Sigmoid colon (tissue), 4 donors: ENCODE measurements at regions not wholly inside any gene's neighbourhood (a gene's known extent, or its start where the extent isn't known, plus 50 kb on each side); places are given as distances from the start of the nearest gene placed in this dataset.

Source experiments
- CTCF ChIP-seq, 4 experiments: fragments of 450-650 bp in 3 of 4; fragments of 200-600 bp in 1 of 4; IDR thresholded peaks; one replicate each; pipeline ENCODE4 v1.5.1; 2016 to 2019; ENCODE audit warnings: antibody characterized with exemption in 4 of 4, mild to moderate bottlenecking in 3 of 4, moderate library complexity in 2 of 4
- EP300 ChIP-seq, 4 donors: sonication (generic); formaldehyde crosslinking; IDR thresholded peaks; one replicate each; pipeline ENCODE4 v1.6.1; 2017; ENCODE audit warnings: antibody characterized with exemption in 4 of 4
- POLR2A ChIP-seq, 2 donors: fragments of 450-650 bp; IDR thresholded peaks; one replicate each; pipeline ENCODE4 v1.6.1; 2016; ENCODE audit warnings: antibody characterized with exemption in 2 of 2, mild to moderate bottlenecking in 2 of 2, moderate library complexity in 2 of 2
- POLR2AphosphoS5 ChIP-seq, 4 donors: sonication (generic); formaldehyde crosslinking; IDR thresholded peaks; one replicate each; pipeline ENCODE4 v1.6.1; 2017; ENCODE audit warnings: antibody characterized with exemption in 4 of 4

DNA sequence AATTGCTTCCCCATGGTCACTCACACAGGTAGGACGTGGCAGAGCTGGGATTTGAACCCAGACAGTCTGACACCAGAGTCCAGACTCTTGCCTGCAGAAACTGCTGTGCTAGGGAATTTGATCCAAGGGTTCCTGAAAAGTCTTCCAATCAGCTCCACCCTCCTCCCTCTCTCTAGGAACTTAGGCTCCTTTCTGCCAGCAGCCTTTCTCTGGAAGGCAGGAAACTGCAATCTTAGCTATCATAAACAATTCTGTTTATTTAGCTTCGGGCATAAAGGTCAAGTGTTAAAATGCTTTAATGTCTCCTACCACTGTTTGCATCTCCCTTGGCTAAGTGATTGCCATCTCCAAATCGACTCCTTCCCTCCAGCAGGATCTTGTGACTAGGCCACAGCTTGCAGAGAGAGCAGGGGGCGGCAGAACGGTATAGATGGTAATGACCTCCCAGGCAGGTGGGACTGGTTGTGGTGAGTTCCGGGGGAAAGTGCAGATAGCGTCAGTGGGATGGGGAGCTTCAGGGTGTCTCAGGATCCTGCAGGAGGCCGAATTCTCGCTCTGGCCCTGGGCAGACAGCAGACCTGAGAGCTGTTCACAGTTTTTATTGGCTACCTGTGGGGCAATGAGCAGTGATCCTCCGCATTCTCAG is 882.4 kb upstream of the EEF2KMT start:
- TF ChIP-seq CTCF (IDR thresholded peaks at IDR 0.05) (no peak), POLR2A (IDR thresholded peaks at IDR 0.05) (no peak), POLR2AphosphoS5 (IDR thresholded peaks at IDR 0.05) (no peak), EP300 (IDR thresholded peaks at IDR 0.05) (no peak)
